GM21515 (cell line): ENCODE measurements at regions not wholly inside any gene's neighbourhood (a gene's known extent, or its start where the extent isn't known, plus 50 kb on each side); places are given as distances from the start of the nearest gene placed in this dataset.

Source experiments
- ATAC-seq: cut with Tn5 transposase; IDR thresholded peaks from one replicate; pipeline ENCODE4 v1.9.1; 2021; ENCODE audit not compliant: unreplicated experiment

DNA sequence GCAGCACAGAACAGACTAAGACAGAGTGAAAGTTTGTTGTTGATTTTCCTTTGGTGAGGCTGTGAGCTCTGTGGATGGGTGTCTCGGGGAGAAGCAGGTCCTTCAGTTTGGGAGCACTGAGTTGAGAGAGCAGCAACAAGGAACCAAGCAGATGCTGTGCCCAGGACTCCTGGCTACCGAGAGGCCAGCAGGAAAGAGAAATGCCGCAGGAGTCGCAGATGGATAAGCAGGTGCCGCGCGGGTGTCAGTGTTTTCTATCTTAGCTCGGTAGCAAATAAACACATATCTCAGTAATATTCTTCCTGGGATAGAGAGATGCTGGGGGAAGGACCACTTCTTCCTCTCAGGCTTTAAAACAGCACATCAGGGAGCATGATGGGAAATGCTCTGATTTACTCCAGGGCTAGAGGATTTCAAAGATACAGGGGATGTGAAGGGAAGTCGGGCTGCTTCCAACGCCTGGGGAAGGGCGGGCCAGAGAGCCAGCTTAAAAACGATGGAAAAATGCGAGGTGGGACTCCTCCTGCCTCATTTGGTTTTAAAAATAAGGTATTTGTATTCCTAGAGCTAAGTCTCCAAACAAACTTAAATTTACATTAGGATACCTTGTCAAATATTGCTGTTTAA, 470.7 kb upstream of the B3GAT1 start:
- ATAC-seq: no peak

GRCh38 chr11:134882141-134882540, 470.1 kb upstream of the B3GAT1 start:
- ATAC-seq: no peak

DNA sequence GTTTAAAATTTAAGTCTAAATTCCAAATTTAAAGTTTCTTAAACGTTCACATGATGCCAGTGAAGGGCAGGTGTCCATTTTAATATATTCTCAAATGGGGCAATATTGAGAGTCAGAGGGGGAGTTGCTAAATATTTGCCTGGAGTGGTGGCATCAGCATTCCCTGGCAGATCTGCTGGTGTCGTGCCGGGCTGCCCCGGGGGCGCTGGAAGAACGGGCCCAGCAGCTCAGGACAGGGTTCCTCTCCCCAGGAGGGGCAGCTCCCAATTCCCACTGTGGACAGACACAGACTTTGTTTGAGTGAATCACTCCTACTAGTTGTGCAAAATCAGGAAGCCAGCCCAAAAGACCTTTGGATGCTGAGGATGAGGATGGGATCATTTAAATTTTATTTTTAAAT, 468.7 kb upstream of the B3GAT1 start:
- ATAC-seq: no peak

DNA sequence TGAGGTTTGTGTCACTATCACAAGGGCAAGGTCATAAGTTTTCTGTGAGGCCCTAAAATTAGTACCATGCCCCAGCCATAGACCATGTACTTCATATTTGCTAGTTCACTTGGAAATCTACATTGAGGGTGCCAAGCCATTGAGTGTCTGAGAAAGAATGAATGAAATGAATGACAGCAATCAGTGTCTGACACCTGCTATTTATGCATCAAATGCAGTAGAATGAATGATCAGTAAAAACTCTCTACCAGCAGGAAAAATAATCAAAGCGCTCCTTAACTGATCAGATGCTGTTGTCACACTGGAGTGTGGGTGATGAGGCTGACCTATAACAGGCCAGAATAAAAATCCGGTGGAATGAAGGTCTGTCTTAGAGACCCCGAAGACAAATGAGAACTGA, 467.9 kb upstream of the B3GAT1 start:
- ATAC-seq: no peak

- ATAC-seq: no peak
These were observed 467.3 kb upstream of the B3GAT1 start for GRCh38 chr11:134879341-134879740.

- no peak for ATAC-seq
These were observed 466.7 kb upstream of the B3GAT1 start for GRCh38 chr11:134878785-134879184.

GRCh38 chr11:134876226-134876625, 464.2 kb upstream of the B3GAT1 start:
- no peak for ATAC-seq

- ATAC-seq: no peak
These were observed 455.1 kb upstream of the B3GAT1 start for GRCh38 chr11:134866981-134867675.

DNA sequence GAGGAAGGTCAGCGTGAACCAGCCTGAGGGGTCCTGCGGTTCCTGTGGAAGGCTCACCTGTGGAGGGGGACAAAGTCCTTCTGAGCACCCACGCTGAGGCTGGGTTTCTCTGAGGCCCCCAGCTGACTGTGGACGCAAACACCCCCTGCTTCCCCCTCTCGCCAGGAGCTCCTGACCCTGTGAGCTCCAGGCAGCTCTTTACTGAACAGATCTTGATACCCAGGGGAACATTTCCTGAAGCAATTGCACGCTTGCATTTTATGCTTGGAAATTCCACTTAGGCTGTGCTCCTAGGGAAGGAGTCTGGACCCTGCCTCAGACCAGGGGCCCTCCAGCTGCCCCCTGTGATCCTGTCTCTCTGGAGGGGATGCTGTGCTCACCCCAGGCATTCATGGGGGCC, 454.2 kb upstream of the B3GAT1 start:
- ATAC-seq: no peak

GRCh38 chr11:134864968-134865305, 452.9 kb upstream of the B3GAT1 start:
- no peak for ATAC-seq

- ATAC-seq: no peak
These were observed 452.4 kb upstream of the B3GAT1 start for GRCh38 chr11:134864233-134864967.

DNA sequence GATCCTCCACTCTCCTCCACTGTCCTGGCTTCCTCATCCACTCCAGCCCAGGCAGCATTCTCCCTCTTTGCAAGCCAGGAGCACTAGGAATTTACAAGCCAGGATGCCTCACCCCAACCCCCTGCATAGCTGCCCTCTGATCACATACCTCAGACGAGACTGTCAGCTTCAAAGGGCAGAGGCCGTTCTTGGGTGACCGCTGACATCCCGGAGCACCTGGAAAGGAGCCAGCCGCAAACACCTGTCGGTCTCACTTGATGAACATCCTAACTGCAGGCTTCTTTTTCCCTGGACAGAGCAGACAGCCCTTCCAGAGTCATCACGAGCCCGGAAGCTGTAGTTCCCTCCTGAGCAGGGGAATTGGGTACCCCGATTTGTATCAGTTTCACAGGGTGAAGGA, 451.3 kb upstream of the B3GAT1 start:
- ATAC-seq: no peak

- no peak for ATAC-seq
These were observed 450.6 kb upstream of the B3GAT1 start for GRCh38 chr11:134862587-134863195.

- no peak for ATAC-seq
These were observed 450.1 kb upstream of the B3GAT1 start for GRCh38 chr11:134862105-134862502.

GRCh38 chr11:134861490-134862104, 449.6 kb upstream of the B3GAT1 start:
- ATAC-seq: no peak

- ATAC-seq: no peak
These were observed 446.9 kb upstream of the B3GAT1 start for GRCh38 chr11:134858783-134859480.

GRCh38 chr11:134857035-134857434, 445.0 kb upstream of the B3GAT1 start:
- no peak for ATAC-seq

DNA sequence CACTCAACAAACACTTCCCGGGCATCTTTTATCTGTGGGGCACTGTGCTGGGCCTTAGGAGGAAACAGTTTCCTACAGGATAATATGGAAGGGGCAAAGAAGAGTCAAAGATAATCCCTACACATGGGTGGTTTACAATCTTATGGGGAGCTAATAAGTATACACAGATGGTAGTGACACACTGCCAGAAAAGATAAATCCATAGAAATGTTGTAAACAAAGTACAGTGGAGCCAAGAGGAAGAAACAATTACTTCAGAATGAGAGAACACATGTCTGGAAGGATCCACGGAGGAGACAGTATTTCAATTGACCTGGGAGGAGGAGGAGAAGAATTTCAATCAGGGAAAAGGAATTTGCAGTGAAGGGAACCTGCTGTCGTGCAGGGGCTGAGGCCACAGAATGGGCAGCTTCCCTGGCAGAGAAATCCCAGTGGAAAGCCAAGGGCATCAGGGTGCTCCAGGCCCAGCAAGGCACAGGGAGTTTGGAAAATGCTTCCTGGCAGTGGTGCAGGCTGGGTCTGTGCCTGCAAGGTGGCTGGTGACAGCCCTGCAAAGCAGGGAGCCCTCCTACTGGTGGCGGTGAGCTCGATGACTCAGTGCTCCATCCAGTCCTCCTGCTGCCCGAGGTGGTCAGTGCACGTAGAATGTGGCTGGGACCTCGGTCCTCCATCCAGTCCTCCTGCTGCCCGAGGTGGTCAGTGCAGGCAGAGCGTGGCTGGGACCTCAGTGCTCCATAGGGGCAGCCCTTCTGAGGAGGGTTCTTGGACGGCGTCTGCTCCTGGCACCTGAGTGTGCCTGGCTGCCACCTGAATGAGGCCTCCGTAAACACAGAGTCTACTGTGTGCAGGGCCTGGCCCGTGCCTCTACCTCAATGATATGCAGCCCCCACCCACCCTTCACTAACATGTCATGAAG, 444.3 kb upstream of the B3GAT1 start:
- no peak for ATAC-seq

GRCh38 chr11:134853992-134854991, 442.2 kb upstream of the B3GAT1 start:
- no peak for ATAC-seq
